HepG2 (cell line): ENCODE measurements at regions not wholly inside any gene's neighbourhood (a gene's known extent, or its start where the extent isn't known, plus 50 kb on each side); places are given as distances from the start of the nearest gene placed in this dataset.

ENCODE experiments used
- ATF7 ChIP-seq, 2 experiments: fragments of 450-650 bp in 1 of 2; sonication (generic) in 1 of 2; formaldehyde crosslinking in 1 of 2; IDR thresholded peaks; 2 replicates each; pipeline versions ENCODE4 v1.4.0 to v1.6.1; 2016 to 2020; ENCODE audit warnings: antibody characterized with exemption in 1 of 2, mild to moderate bottlenecking in 1 of 2, missing genetic modification reagents in 1 of 2
- DPF2 ChIP-seq: sonication (generic); formaldehyde crosslinking; IDR thresholded peaks from 2 replicates; pipeline ENCODE4 v1.4.0; 2020; ENCODE audit warnings: mild to moderate bottlenecking, low read depth, missing genetic modification reagents, borderline replicate concordance
- ETV5 ChIP-seq: IDR thresholded peaks from 2 replicates; pipeline ENCODE4 v1.6.1; 2018; ENCODE audit warnings: missing biosample characterization, missing genetic modification reagents, inconsistent platforms, borderline replicate concordance
- FOXA3 ChIP-seq: IDR thresholded peaks from 2 replicates; pipeline ENCODE4 v1.6.1; 2016; ENCODE audit warnings: missing genetic modification reagents, missing compliant biosample characterization
- KMT2B ChIP-seq: IDR thresholded peaks from 2 replicates; pipeline ENCODE4 v1.6.1; 2016; ENCODE audit warnings: missing genetic modification reagents, missing compliant biosample characterization
- MBD4 ChIP-seq: IDR thresholded peaks from 2 replicates; pipeline ENCODE4 v1.6.1; 2012; ENCODE audit warnings: low read length, inconsistent platforms, borderline replicate concordance
- NCOA2 ChIP-seq: sonication (generic); formaldehyde crosslinking; IDR thresholded peaks from 2 replicates; pipeline ENCODE4 v1.8.0; 2022; ENCODE audit warnings: inconsistent platforms
- PCBP2 ChIP-seq: fragments of 200-400 bp; formaldehyde crosslinking; optimal IDR thresholded peaks from 2 replicates; pipeline ENCODE3; 2018; ENCODE audit warnings: low read length, low read depth; ENCODE audit not compliant: poor library complexity, severe bottlenecking
- POGZ ChIP-seq: sonication (generic); formaldehyde crosslinking; IDR thresholded peaks from 2 replicates; pipeline ENCODE4 v1.4.0; 2020; ENCODE audit warnings: mild to moderate bottlenecking, missing genetic modification reagents
- REPIN1 ChIP-seq: sonication (generic); formaldehyde crosslinking; IDR thresholded peaks from 2 replicates; pipeline ENCODE4 v1.8.0; 2022; ENCODE audit warnings: missing genetic modification reagents, low read depth, mild to moderate bottlenecking, borderline replicate concordance
- SMC3 ChIP-seq: IDR thresholded peaks from 2 replicates; pipeline ENCODE4 v1.6.1; 2011; ENCODE audit warnings: low read length, improper control_type of control experiment
- TBL1XR1 ChIP-seq: fragments of 150-350 bp; IDR thresholded peaks from 2 replicates; pipeline ENCODE4 v1.6.1; 2014; ENCODE audit warnings: borderline replicate concordance, low read length; ENCODE audit not compliant: partially characterized antibody
- ZBTB42 ChIP-seq: sonication (generic); formaldehyde crosslinking; IDR thresholded peaks from 2 replicates; pipeline ENCODE4 v1.5.0; 2020; ENCODE audit warnings: mild to moderate bottlenecking, missing genetic modification reagents
- ZMYM4 ChIP-seq: sonication (generic); formaldehyde crosslinking; IDR thresholded peaks from 2 replicates; pipeline ENCODE4 v1.8.1; 2023; ENCODE audit warnings: mild to moderate bottlenecking, missing genetic modification reagents
- ZNF331 ChIP-seq: sonication (generic); formaldehyde crosslinking; IDR thresholded peaks from 2 replicates; pipeline ENCODE4 v1.4.0; 2020; ENCODE audit warnings: missing genetic modification reagents
- ZNF839 ChIP-seq: sonication (generic); formaldehyde crosslinking; IDR thresholded peaks from 2 replicates; pipeline ENCODE4 v1.4.0; 2020; ENCODE audit warnings: missing genetic modification reagents, mild to moderate bottlenecking, borderline replicate concordance
- ZSCAN20 ChIP-seq: sonication (generic); formaldehyde crosslinking; IDR thresholded peaks from 2 replicates; pipeline ENCODE4 v1.4.0; 2020; ENCODE audit warnings: missing genetic modification reagents, mild to moderate bottlenecking, borderline replicate concordance
- TF ChIP-seq, protein P1 (sequence below): sonication (generic); formaldehyde crosslinking; IDR thresholded peaks from 2 replicates; pipeline ENCODE4 v1.4.0; 2020; ENCODE audit warnings: missing genetic modification reagents
- TF ChIP-seq, protein P2 (sequence below): sonication (generic); IDR thresholded peaks from 2 replicates; pipeline ENCODE4 v1.6.1; 2016; ENCODE audit warnings: low read depth, borderline replicate concordance
- TF ChIP-seq, protein P3 (sequence below): sonication (generic); formaldehyde crosslinking; IDR thresholded peaks from 2 replicates; pipeline ENCODE4 v1.4.0; 2020; ENCODE audit warnings: low read depth, mild to moderate bottlenecking, missing genetic modification reagents
- TF ChIP-seq, protein P4 (sequence below): sonication (generic); formaldehyde crosslinking; IDR thresholded peaks from 2 replicates; pipeline ENCODE4 v1.4.0; 2020; ENCODE audit warnings: mild to moderate bottlenecking, missing genetic modification reagents
- TF ChIP-seq, protein P5 (sequence below): sonication (generic); formaldehyde crosslinking; conservative IDR thresholded peaks from 2 replicates; pipeline ENCODE4 v1.8.0; 2022; ENCODE audit warnings: mild to moderate bottlenecking, moderate library complexity, missing genetic modification reagents
- TF ChIP-seq, protein P6 (sequence below): sonication (generic); formaldehyde crosslinking; IDR thresholded peaks from 2 replicates; pipeline ENCODE4 v1.5.0; 2020; ENCODE audit warnings: missing genetic modification reagents

DNA sequence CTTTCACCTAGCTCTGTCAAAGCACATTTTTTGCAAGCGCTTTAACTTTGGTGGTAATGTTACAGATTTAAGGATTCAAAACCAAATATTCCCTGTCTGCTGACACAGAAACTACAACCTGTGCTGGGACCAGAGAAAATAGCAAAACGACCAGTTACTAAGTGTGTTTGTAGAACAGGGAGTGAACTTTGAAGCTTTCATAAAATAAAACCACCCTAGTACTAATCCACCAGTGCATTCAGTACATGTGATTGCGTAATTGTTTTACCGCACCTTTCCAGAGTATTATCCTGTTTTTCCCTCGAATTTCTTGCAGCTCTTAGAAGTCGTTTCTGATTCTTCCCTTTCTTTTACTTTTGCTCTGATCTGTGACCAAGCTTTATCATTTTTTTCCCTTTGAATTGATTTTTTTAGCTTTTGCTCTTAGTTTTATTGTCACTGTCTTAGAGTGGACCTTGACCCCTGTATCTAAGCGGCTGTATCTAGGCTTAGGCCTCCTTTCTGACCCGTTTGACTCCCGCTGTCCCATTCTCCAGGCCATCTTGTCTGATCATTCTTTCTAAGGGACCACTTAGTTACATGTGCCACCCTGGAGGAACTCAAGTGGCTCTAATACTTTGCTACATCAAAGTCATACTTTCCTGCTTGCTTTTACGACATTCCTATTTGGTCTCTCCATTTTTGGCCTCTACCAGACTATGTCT is 429.4 kb downstream of the PCNX1 start (continued):
- TF ChIP-seq, protein P1, sequence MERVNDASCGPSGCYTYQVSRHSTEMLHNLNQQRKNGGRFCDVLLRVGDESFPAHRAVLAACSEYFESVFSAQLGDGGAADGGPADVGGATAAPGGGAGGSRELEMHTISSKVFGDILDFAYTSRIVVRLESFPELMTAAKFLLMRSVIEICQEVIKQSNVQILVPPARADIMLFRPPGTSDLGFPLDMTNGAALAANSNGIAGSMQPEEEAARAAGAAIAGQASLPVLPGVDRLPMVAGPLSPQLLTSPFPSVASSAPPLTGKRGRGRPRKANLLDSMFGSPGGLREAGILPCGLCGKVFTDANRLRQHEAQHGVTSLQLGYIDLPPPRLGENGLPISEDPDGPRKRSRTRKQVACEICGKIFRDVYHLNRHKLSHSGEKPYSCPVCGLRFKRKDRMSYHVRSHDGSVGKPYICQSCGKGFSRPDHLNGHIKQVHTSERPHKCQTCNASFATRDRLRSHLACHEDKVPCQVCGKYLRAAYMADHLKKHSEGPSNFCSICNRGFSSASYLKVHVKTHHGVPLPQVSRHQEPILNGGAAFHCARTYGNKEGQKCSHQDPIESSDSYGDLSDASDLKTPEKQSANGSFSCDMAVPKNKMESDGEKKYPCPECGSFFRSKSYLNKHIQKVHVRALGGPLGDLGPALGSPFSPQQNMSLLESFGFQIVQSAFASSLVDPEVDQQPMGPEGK (CRISPR knock-in tag): 0 out of 2 replicates have a peak, but pooled peaks have one; percentile 9
- TF ChIP-seq ZSCAN20 (CRISPR knock-in tag): no peak
- TF ChIP-seq, protein P2, sequence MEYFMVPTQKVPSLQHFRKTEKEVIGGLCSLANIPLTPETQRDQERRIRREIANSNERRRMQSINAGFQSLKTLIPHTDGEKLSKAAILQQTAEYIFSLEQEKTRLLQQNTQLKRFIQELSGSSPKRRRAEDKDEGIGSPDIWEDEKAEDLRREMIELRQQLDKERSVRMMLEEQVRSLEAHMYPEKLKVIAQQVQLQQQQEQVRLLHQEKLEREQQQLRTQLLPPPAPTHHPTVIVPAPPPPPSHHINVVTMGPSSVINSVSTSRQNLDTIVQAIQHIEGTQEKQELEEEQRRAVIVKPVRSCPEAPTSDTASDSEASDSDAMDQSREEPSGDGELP: no peak
- peak; percentile 68 for TF ChIP-seq ZMYM4 (CRISPR knock-in tag)
- TF ChIP-seq REPIN1 (CRISPR knock-in tag): no peak
- TF ChIP-seq, protein P3, sequence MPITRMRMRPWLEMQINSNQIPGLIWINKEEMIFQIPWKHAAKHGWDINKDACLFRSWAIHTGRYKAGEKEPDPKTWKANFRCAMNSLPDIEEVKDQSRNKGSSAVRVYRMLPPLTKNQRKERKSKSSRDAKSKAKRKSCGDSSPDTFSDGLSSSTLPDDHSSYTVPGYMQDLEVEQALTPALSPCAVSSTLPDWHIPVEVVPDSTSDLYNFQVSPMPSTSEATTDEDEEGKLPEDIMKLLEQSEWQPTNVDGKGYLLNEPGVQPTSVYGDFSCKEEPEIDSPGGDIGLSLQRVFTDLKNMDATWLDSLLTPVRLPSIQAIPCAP: no peak
- TF ChIP-seq TBL1XR1: no peak
- TF ChIP-seq, protein P4, sequence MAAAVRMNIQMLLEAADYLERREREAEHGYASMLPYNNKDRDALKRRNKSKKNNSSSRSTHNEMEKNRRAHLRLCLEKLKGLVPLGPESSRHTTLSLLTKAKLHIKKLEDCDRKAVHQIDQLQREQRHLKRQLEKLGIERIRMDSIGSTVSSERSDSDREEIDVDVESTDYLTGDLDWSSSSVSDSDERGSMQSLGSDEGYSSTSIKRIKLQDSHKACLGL (CRISPR knock-in tag): no peak
- TF ChIP-seq PCBP2: no peak
- TF ChIP-seq POGZ (CRISPR knock-in tag): 0 out of 2 replicates have a peak, but pooled peaks have one; percentile 38
- TF ChIP-seq, protein P5, sequence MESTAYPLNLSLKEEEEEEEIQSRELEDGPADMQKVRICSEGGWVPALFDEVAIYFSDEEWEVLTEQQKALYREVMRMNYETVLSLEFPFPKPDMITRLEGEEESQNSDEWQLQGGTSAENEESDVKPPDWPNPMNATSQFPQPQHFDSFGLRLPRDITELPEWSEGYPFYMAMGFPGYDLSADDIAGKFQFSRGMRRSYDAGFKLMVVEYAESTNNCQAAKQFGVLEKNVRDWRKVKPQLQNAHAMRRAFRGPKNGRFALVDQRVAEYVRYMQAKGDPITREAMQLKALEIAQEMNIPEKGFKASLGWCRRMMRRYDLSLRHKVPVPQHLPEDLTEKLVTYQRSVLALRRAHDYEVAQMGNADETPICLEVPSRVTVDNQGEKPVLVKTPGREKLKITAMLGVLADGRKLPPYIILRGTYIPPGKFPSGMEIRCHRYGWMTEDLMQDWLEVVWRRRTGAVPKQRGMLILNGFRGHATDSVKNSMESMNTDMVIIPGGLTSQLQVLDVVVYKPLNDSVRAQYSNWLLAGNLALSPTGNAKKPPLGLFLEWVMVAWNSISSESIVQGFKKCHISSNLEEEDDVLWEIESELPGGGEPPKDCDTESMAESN (CRISPR knock-in tag): 0 out of 2 replicates have a peak, but pooled peaks have one; percentile 35
- TF ChIP-seq ZBTB42 (CRISPR knock-in tag): no peak
- peak; percentile 59 for TF ChIP-seq NCOA2 (CRISPR knock-in tag)
- peak; percentile 79 for TF ChIP-seq ZNF331 (CRISPR knock-in tag)
- peak; percentile 73 for TF ChIP-seq KMT2B
- TF ChIP-seq FOXA3 (CRISPR knock-in tag): peak; percentile 46
- TF ChIP-seq SMC3: peak; percentile 42; the same call in 1 of the 2 replicates
- peak; percentile 73; the same call in 1 of the 2 replicates for TF ChIP-seq ATF7 (IDR thresholded peaks at IDR 0.05)
- TF ChIP-seq ATF7 (CRISPR knock-in tag; IDR thresholded peaks at IDR 0.05): no peak
- 0 out of 2 replicates have a peak, but pooled peaks have one; percentile 23 for TF ChIP-seq DPF2
- TF ChIP-seq ZNF839: no peak
- TF ChIP-seq, protein P6, sequence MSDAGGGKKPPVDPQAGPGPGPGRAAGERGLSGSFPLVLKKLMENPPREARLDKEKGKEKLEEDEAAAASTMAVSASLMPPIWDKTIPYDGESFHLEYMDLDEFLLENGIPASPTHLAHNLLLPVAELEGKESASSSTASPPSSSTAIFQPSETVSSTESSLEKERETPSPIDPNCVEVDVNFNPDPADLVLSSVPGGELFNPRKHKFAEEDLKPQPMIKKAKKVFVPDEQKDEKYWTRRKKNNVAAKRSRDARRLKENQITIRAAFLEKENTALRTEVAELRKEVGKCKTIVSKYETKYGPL (CRISPR knock-in tag): 0 out of 2 replicates have a peak, but pooled peaks have one; percentile 44
- TF ChIP-seq MBD4: 0 out of 2 replicates have a peak, but pooled peaks have one; percentile 31
- TF ChIP-seq ETV5 (CRISPR knock-in tag): no peak
